A549 (cell line): ENCODE measurements at regions not wholly inside any gene's neighbourhood (a gene's known extent, or its start where the extent isn't known, plus 50 kb on each side); places are given as distances from the start of the nearest gene placed in this dataset.
"Not testable (repeated sequence)": the region's sequence is repeated elsewhere in the genome, so short reads cannot be mapped to it uniquely, and the experiment has no call there.

Source experiments
- CEBPB ChIP-seq, 2 experiments: fragments of >200 bp in 1 of 2; sonication (Bioruptor Twin) in 1 of 2; formaldehyde crosslinking in 1 of 2; IDR thresholded peaks; 2 replicates each; pipeline ENCODE4 v1.6.1; 2012 to 2016
- EP300 ChIP-seq, 2 experiments: fragments of >200 bp; sonication (Bioruptor Twin); formaldehyde crosslinking; IDR thresholded peaks; 2 replicates in 1 of 2; 3 replicates in 1 of 2; pipeline ENCODE4 v1.6.1; 2016 to 2017
- FOSB ChIP-seq: fragments of 250-450 bp; sonication (Bioruptor Pico); IDR thresholded peaks from 2 replicates; pipeline ENCODE4 v1.5.0; 2020; ENCODE audit warnings: mild to moderate bottlenecking, moderate library complexity
- HMGXB4 ChIP-seq: fragments of 250-450 bp; sonication (Bioruptor Pico); IDR thresholded peaks from 2 replicates; pipeline ENCODE4 v1.5.0; 2021; ENCODE audit warnings: mild to moderate bottlenecking, moderate library complexity, borderline replicate concordance
- POLR2A ChIP-seq: IDR thresholded peaks from 2 replicates; pipeline ENCODE4 v1.6.1; 2012; ENCODE audit warnings: mild to moderate bottlenecking, low read length
- RAD21 ChIP-seq, 2 experiments: fragments of >200 bp in 1 of 2; sonication (Bioruptor Twin) in 1 of 2; formaldehyde crosslinking in 1 of 2; IDR thresholded peaks in 1 of 2; conservative IDR thresholded peaks in 1 of 2; 2 replicates in 1 of 2; 3 replicates in 1 of 2; pipeline ENCODE4 v1.6.1; 2012 to 2018; ENCODE audit warnings: inconsistent platforms in 1 of 2
- ZC3H11A ChIP-seq: fragments of 450-650 bp; IDR thresholded peaks from 2 replicates; pipeline ENCODE4 v1.6.1; 2014; ENCODE audit warnings: antibody characterized with exemption, mild to moderate bottlenecking
- TF ChIP-seq, protein P1 (sequence below): fragments of >200 bp; sonication (Bioruptor Twin); formaldehyde crosslinking; IDR thresholded peaks from 3 replicates; pipeline ENCODE4 v1.5.1; 2016
- TF ChIP-seq, protein P2 (sequence below): fragments of 450-650 bp; IDR thresholded peaks from 2 replicates; pipeline ENCODE4 v1.6.1; 2014; ENCODE audit warnings: antibody characterized with exemption
- TF ChIP-seq, protein P3 (sequence below): IDR thresholded peaks from 2 replicates; pipeline ENCODE4 v1.6.1; 2012

DNA sequence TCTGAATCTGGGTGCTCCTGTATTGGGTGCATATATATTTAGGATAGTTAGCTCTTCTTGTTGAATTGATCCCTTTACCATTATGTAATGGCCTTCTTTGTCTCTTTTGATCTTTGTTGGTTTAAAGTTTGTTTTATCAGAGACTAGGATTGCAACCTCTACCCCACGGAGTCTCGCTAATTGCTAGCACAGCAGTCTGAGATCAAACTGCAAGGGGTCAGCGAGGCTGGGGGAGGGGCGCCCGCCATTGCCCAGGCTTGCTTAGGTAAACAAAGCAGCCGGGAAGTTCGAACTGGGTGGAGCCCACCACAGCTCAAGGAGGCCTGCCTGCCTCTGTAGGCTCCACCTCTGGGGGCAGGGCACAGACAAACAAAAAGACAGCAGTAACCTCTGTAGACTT lies 421.8 kb downstream of the CSNK1G3 start:
- TF ChIP-seq, protein P1, sequence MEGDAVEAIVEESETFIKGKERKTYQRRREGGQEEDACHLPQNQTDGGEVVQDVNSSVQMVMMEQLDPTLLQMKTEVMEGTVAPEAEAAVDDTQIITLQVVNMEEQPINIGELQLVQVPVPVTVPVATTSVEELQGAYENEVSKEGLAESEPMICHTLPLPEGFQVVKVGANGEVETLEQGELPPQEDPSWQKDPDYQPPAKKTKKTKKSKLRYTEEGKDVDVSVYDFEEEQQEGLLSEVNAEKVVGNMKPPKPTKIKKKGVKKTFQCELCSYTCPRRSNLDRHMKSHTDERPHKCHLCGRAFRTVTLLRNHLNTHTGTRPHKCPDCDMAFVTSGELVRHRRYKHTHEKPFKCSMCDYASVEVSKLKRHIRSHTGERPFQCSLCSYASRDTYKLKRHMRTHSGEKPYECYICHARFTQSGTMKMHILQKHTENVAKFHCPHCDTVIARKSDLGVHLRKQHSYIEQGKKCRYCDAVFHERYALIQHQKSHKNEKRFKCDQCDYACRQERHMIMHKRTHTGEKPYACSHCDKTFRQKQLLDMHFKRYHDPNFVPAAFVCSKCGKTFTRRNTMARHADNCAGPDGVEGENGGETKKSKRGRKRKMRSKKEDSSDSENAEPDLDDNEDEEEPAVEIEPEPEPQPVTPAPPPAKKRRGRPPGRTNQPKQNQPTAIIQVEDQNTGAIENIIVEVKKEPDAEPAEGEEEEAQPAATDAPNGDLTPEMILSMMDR, result not testable (repeated sequence)
- TF ChIP-seq, protein P2, sequence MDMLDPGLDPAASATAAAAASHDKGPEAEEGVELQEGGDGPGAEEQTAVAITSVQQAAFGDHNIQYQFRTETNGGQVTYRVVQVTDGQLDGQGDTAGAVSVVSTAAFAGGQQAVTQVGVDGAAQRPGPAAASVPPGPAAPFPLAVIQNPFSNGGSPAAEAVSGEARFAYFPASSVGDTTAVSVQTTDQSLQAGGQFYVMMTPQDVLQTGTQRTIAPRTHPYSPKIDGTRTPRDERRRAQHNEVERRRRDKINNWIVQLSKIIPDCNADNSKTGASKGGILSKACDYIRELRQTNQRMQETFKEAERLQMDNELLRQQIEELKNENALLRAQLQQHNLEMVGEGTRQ, result not testable (repeated sequence)
- TF ChIP-seq ZC3H11A; POLR2A; RAD21 (conservative IDR thresholded peaks at IDR 0.05 in 1 of 2, IDR thresholded peaks at IDR 0.05 in 1 of 2); EP300 (IDR thresholded peaks at IDR 0.05); CEBPB (IDR thresholded peaks at IDR 0.05); FOSB; HMGXB4: not testable (repeated sequence)
- TF ChIP-seq, protein P3, sequence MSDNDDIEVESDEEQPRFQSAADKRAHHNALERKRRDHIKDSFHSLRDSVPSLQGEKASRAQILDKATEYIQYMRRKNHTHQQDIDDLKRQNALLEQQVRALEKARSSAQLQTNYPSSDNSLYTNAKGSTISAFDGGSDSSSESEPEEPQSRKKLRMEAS, result not testable (repeated sequence)
